OCI-M1 (cell line): ENCODE measurements at regions not wholly inside any gene's neighbourhood (a gene's known extent, or its start where the extent isn't known, plus 50 kb on each side); places are given as distances from the start of the nearest gene placed in this dataset.
"Not testable (repeated sequence)": the region's sequence is repeated elsewhere in the genome, so short reads cannot be mapped to it uniquely, and the experiment has no call there.

Experiments
- DNase-seq: peaks from one replicate; lab custom pipeline; 2025; lab: John Stamatoyannopoulos, UW

- DNase-seq = no peak
Observed at GRCh38 chr14:28323951-28324741, 442.4 kb upstream of the FOXG1 start.

- DNase-seq = no peak
Observed at GRCh38 chr14:28340816-28341215, 425.8 kb upstream of the FOXG1 start.

- no peak for DNase-seq
Observed at GRCh38 chr14:28344381-28344780, 422.2 kb upstream of the FOXG1 start.

- DNase-seq = no peak
Observed at GRCh38 chr14:28348797-28349196, 417.8 kb upstream of the FOXG1 start.

- no peak for DNase-seq
Observed at GRCh38 chr14:28356819-28357218, 409.8 kb upstream of the FOXG1 start.

GRCh38 chr14:28361486-28361885 is 405.1 kb upstream of the FOXG1 start:
- peak; percentile 13 for DNase-seq

- DNase-seq = no peak
Observed at GRCh38 chr14:28365510-28365909, 401.1 kb upstream of the FOXG1 start.

- DNase-seq = peak; percentile 75
Observed at GRCh38 chr14:28373721-28374120, 392.9 kb upstream of the FOXG1 start.

GRCh38 chr14:28375295-28375694 is 391.3 kb upstream of the FOXG1 start:
- DNase-seq = peak; percentile 84

GRCh38 chr14:28381656-28382055 is 384.9 kb upstream of the FOXG1 start:
- no peak for DNase-seq

GRCh38 chr14:28382444-28383190 is 384.0 kb upstream of the FOXG1 start:
- no peak for DNase-seq

- DNase-seq = no peak
Observed at GRCh38 chr14:28398506-28398905, 368.1 kb upstream of the FOXG1 start.

- not testable (repeated sequence) for DNase-seq
Observed at GRCh38 chr14:28401705-28402104, 364.9 kb upstream of the FOXG1 start.

GRCh38 chr14:28406196-28406595 is 360.4 kb upstream of the FOXG1 start:
- DNase-seq = no peak

GRCh38 chr14:28407031-28407825 is 359.4 kb upstream of the FOXG1 start:
- DNase-seq = no peak

GRCh38 chr14:28407996-28408395 is 358.6 kb upstream of the FOXG1 start:
- no peak for DNase-seq

GRCh38 chr14:28412077-28412476 is 354.5 kb upstream of the FOXG1 start:
- no peak for DNase-seq

- no peak for DNase-seq
Observed at GRCh38 chr14:28426960-28427359, 339.6 kb upstream of the FOXG1 start.

- DNase-seq = no peak
Observed at GRCh38 chr14:28436821-28437220, 329.8 kb upstream of the FOXG1 start.

GRCh38 chr14:28461389-28461788 is 305.2 kb upstream of the FOXG1 start:
- no peak for DNase-seq

- no peak for DNase-seq
Observed at GRCh38 chr14:28467611-28468010, 299.0 kb upstream of the FOXG1 start.
